OCI-LY1 (cell line): ENCODE measurements at regions not wholly inside any gene's neighbourhood (a gene's known extent, or its start where the extent isn't known, plus 50 kb on each side); places are given as distances from the start of the nearest gene placed in this dataset.

ENCODE experiments used
- EZH2 ChIP-seq: fragments of 200-600 bp; sonication (generic), shearing (Covaris generic); IDR thresholded peaks from 2 replicates; pipeline ENCODE4 v1.8.0; 2017; ENCODE audit warnings: borderline replicate concordance, mixed run types, mild to moderate bottlenecking, antibody characterized with exemption, low read length, moderate library complexity, mixed read lengths
- TF ChIP-seq, protein P1 (sequence below): fragments of 200-600 bp; sonication (generic), shearing (Covaris generic); IDR thresholded peaks from 2 replicates; pipeline ENCODE4 v1.5.1; 2017; ENCODE audit warnings: mild to moderate bottlenecking, antibody characterized with exemption, low read length, moderate library complexity, mixed read lengths

DNA sequence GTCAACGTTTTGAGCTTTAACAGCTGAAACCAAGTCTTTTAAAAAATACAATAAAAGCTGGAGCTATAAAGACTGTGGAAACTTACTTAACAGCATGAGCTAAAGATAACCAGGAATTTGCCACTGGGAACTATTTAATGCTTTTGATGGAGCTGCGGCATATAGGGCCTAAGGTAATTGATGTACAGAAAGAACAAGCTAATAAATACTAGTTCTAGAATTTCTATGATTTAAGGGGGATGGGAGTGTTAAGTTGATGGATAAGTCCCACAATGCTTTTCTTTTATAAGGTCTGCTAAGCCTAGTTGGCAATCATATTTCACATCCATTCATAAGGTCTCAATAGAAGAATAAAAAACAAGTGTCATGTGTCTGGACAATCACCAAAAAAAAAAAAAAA, 334.0 kb upstream of the DMAC1 start:
- TF ChIP-seq, protein P1, sequence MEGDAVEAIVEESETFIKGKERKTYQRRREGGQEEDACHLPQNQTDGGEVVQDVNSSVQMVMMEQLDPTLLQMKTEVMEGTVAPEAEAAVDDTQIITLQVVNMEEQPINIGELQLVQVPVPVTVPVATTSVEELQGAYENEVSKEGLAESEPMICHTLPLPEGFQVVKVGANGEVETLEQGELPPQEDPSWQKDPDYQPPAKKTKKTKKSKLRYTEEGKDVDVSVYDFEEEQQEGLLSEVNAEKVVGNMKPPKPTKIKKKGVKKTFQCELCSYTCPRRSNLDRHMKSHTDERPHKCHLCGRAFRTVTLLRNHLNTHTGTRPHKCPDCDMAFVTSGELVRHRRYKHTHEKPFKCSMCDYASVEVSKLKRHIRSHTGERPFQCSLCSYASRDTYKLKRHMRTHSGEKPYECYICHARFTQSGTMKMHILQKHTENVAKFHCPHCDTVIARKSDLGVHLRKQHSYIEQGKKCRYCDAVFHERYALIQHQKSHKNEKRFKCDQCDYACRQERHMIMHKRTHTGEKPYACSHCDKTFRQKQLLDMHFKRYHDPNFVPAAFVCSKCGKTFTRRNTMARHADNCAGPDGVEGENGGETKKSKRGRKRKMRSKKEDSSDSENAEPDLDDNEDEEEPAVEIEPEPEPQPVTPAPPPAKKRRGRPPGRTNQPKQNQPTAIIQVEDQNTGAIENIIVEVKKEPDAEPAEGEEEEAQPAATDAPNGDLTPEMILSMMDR: no peak
- TF ChIP-seq EZH2: no peak
